ENCODE measurements at regions not wholly inside any gene's neighbourhood (a gene's known extent, or its start where the extent isn't known, plus 50 kb on each side); places are given as distances from the start of the nearest gene placed in this dataset.

DNA sequence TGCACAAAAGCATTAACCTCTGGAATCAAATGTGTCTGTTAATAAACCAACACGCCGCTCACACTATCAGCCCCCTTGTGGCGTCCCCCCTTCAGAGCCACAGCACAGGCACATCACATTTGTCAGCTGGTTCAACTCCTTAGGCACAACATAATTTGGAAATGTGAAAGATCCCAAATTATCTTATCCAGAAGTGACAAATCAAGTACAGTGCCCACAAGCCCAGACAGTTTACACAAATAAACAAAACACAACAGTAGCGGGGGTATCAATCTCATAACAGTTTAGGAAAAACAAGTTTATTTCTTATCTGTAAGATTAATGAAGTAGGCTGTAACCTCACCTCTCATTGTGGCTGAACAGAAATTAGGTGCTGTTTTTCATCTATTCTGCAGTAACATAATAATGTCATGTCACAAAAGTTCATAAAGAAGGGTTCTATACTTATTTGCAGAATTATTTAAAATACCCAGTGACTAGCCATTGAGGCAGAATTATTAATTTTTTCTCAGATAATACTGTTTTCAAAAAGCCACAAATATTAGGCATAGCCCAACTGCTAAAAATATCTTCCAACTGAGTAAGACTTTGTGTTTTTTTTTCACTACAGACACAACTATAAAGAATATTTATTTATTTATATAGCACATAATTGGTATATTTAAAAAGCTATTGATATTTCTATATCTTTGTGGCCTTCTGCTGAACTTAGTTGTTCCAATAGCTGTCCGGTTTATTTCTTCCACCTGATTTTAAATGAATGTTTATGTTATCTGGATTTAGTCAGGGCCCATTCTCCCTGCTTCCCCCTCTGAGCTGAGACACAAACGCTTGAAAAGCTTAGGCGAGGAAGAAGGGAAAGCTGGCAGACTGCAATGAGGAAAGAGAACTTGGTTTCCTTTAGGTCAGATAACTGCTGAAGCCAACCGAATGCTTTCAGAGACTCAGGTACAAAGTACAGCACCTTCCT is 214.7 kb downstream of the QDPR start:
- DNase-seq (ENCODE audit: low read depth in 2 of 2) = no peak

GRCh38 chr4:17293901-17294300 is 218.0 kb downstream of the QDPR start:
- no peak for DNase-seq (ENCODE audit: low read depth in 2 of 2)

DNA sequence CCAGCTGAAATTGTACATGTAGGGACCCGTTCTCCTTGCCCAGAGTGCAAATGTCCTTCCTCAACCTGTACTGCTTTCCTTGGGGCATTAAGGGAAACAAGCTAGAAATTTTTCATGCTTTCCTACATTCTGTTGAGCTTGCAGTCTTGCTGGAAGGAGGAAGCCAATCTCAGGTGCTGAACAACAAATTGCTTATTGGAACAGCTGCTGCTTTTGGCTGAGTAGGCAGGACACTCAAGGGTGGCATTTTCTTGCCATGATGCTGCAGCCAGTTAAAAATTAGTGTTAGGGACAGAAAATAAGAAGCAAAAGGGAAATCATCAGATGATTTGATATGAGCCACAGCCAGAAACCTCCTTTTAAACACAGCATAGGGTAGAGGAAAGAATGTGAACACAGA is 223.7 kb downstream of the QDPR start:
- DNase-seq (ENCODE audit: low read depth in 2 of 2) = no peak

DNA sequence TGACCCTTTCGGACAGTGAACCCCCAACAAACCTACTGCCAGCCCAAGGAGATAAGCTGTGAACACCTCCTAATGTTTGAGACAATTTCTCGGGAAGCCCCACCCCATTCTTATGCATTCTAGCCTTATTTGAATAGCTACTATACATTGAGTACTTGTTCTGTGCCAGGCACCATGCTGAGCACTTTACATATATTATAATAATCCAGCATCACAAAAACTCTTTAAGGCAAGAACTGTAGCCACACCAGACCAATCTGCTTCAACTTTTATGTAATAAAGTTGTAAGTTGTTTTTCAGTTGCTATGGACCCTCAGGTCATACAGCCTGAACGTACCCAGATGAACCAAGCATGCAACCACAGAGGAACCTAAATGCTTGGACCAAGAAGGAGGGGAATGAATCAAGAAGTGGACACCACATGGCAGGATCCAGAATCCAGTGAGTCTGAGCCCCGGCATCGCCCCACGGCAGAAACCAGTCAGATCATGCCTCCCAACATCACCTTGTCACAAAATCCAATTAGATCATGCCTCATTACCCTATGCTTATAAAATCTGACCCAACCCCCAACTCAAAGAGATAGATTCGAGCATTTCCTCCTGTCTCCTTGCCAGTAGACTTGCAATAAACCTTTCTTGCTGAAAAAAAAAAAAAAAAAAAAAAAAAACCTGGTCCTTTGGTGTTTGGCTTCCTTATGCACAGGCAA is 225.0 kb downstream of the QDPR start:
- DNase-seq (ENCODE audit: low read depth in 2 of 2) = no peak

- DNase-seq (ENCODE audit: low read depth in 2 of 2) = no peak
These were observed 226.1 kb downstream of the QDPR start for GRCh38 chr4:17285747-17286146.

GRCh38 chr4:17284323-17285175 is 227.3 kb downstream of the QDPR start:
- DNase-seq (ENCODE audit: low read depth in 2 of 2) = no peak

- no peak for DNase-seq (ENCODE audit: low read depth in 2 of 2)
These were observed 228.1 kb downstream of the QDPR start for GRCh38 chr4:17283832-17284231.

GRCh38 chr4:17283251-17283650 is 228.6 kb downstream of the QDPR start:
- no peak for DNase-seq (ENCODE audit: low read depth in 2 of 2)

DNA sequence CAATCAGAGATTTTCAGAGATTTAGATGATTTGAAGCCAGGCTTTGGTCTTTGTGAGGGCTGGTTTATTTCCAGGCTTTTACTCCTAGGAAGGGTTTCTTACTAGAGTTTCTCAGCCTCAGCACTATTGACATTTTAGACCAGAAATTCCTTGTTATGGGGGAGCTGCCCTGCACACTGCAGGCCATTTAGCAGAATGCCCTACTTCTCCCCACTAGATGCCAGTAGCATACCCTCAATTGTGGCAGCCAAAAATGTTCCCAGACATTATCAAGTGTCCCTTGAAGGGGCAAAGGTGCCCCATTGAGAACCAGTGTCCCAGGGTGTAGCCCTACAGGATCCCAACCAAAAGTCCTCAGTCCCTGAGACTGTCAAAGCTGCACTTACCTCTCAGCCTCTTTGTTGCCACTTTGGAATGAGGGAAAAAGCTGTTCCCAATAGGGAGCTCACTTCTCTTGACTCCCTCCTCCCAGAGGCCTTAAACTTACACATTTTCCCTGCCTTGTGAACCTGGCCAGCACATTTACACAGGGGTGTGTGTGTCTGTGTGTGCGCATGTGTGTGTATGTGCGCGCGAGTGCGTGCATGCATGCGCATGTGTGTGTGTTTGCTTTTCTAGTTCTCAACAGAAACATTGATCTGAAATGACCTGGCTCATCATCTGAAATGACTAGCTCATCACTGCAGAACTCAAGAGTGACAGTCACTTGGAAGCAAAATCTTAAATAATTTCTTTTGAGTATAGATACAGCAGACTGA is 231.4 kb downstream of the QDPR start:
- DNase-seq (ENCODE audit: low read depth in 2 of 2) = no peak

DNA sequence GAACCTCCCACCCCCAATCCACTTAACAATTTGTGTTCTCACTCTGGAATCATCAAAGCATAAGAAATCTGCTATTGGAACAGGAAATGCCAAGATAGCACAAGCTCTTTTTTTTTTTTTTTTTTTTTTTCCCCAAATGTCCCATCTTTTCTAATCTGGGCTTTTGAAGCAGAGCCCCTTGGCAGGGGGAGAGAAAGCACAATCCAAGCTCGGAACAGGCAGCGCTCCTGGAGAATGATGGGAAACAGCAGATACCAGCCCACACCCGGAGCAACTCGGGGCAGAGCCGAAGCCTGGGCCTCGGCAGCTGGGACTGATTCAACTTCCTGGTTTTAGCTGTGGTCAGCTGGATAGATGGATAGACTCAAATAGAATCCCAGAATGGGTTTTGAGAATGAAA is 235.1 kb downstream of the QDPR start:
- DNase-seq (ENCODE audit: low read depth in 2 of 2) = no peak

DNA sequence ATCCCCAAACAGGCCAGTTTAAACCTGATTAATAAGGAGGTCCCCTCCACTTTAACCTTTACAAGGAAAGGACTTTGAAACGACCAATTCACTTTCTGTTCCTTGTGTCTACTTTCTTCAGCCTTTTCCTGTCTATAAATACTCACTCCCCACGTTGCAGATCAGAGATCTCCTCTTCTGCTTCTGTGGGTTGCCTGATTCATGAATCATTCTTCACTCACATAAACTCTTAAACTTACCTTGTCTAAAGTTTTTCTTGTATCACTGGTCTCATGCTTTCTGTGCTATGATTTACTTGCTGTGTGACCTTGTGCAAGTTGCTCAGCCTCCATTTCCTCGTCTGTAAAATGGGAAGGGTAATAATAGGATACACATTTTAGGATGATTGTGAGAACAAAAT is 236.1 kb downstream of the QDPR start:
- DNase-seq (ENCODE audit: low read depth in 2 of 2) = no peak

DNA sequence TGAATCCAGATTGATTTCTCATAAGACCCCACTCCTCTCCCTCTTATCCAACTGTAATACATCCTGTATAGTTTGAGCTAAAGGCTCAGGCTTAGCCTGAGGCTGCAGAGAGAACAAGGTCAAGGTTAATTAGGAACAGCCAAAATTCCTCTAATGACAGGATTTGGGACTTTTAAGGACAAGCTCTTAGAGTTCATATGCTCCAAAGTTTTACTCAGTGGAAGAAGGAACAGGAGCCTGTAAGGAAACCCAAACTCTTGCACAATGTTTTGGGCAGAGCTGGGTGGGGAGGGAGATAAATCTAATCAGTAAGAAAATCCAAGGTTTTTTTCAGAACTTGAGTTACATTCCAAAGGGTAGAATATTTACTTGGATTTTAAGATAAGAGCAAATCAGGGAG is 238.8 kb downstream of the QDPR start:
- DNase-seq (ENCODE audit: low read depth in 2 of 2) = no peak

- no peak for DNase-seq (ENCODE audit: low read depth in 2 of 2)
These were observed 239.7 kb downstream of the QDPR start for GRCh38 chr4:17272154-17272553.

DNA sequence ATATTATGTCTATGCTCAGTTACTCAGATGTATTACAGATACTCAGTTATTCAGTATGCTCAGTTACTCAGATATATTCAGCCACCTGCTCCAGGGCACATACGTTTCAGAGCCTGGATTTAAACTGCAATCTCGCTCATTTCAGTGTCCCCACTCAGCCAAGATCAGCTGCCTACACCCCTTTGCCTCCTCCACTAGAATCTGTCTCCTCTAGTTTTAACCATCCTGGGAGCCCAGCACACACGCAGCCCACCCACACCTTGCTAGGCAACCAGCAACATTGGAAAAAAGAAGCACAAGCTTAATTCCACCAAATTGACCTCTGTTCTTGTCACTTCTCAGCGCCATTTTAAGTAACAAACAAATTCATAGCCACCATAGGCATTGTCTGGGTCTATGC is 246.2 kb downstream of the QDPR start:
- no peak for DNase-seq (ENCODE audit: low read depth in 2 of 2)

GRCh38 chr4:17265139-17265538 is 246.8 kb downstream of the QDPR start:
- DNase-seq (ENCODE audit: low read depth in 2 of 2) = no peak

- DNase-seq (ENCODE audit: low read depth in 2 of 2) = no peak
These were observed 251.6 kb downstream of the QDPR start for GRCh38 chr4:17260166-17260907.

GRCh38 chr4:17258106-17258505 is 253.8 kb downstream of the QDPR start:
- DNase-seq (ENCODE audit: low read depth in 2 of 2) = no peak

- DNase-seq (ENCODE audit: low read depth in 2 of 2) = no peak
These were observed 259.8 kb downstream of the QDPR start for GRCh38 chr4:17252131-17252530.

GRCh38 chr4:17251101-17251500 is 260.8 kb downstream of the QDPR start:
- no peak for DNase-seq (ENCODE audit: low read depth in 2 of 2)

GRCh38 chr4:17250591-17250990 is 261.3 kb downstream of the QDPR start:
- DNase-seq (ENCODE audit: low read depth in 2 of 2) = no peak

- no peak for DNase-seq (ENCODE audit: low read depth in 2 of 2)
These were observed 265.2 kb downstream of the QDPR start for GRCh38 chr4:17246656-17247055.

Data from activated CD4-positive, alpha-beta T cell treated with anti-CD3 and anti-CD28 coated beads for 24 hours (primary cell).